IPS-15b (cell line): ENCODE measurements at regions not wholly inside any gene's neighbourhood (a gene's known extent, or its start where the extent isn't known, plus 50 kb on each side); places are given as distances from the start of the nearest gene placed in this dataset.

Source experiments
- H3K27me3 ChIP-seq: one replicate; pipeline ENCODE4 v1.6.1; 2013; ENCODE audit warnings: low read length; ENCODE audit not compliant: control insufficient read depth, insufficient read depth
- H3K36me3 ChIP-seq: one replicate; pipeline ENCODE4 v1.6.1; 2013; ENCODE audit warnings: low read length; ENCODE audit not compliant: control insufficient read depth, insufficient read depth
- H3K4me1 ChIP-seq: one replicate; pipeline ENCODE4 v1.6.1; 2013; ENCODE audit warnings: mild to moderate bottlenecking, low read length; ENCODE audit not compliant: control insufficient read depth, insufficient read depth
- H3K4me3 ChIP-seq: one replicate; pipeline ENCODE4 v1.5.1; 2013; ENCODE audit warnings: low read depth, low read length
- H3K9ac ChIP-seq: one replicate; pipeline ENCODE4 v1.6.1; 2013; ENCODE audit warnings: low read depth, mild to moderate bottlenecking, low read length
- H3K9me3 ChIP-seq: one replicate; pipeline ENCODE4 v1.6.1; 2013; ENCODE audit warnings: mild to moderate bottlenecking, low read length; ENCODE audit not compliant: control insufficient read depth, insufficient read depth

DNA sequence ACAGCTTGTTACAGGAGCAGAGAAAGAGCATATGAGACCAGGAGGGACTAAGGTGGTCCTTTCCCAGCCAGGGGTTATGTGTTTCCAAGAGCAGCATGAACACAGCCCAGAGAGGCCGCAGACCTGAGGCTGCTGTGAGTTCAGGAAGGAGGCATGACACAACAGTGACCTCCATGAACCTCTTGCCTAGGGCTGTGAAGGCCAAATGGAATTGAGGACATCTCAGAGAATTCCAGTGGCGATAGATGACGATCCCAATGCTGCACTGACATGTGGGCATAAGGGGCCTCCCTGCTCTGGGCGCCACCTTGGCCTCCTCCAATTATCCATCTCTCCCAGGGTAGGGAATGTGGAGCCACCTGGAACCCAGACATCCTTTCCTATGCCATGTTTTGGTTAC is 79.9 kb upstream of the FUCA2 start:
- Histone ChIP-seq H3K9ac (no peak overlapping the region), H3K36me3 (no peaks in the 10 kb centered on the region), H3K9me3 (no peaks in the 10 kb centered on the region), H3K4me3 (no peak overlapping the region), H3K27me3 (no peaks in the 10 kb centered on the region), H3K4me1 (no peaks in the 10 kb centered on the region)

DNA sequence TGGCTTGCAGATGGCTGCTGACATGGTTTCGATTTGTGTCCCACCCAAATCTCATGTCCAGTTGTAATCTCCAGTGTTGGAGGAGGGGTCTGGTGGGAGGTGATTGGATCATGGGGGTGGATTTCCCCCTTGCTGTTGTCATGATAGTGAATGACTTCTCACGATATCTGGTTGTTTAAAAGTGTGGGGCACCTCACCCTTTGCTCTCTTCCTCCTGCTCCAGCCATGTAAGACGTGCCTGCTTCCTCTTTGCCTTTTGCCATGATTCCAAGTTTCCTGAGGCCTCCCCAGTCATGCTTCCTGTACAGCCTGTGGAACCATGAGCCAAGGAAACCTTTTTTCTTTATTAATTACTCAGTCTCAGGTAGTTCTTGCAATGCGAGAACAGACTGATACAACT is 77.6 kb upstream of the FUCA2 start:
- no peaks in the 10 kb centered on the region for H3K4me1 ChIP-seq
- no peak overlapping the region for H3K9ac ChIP-seq
- H3K27me3 ChIP-seq, result no peaks in the 10 kb centered on the region
- no peak overlapping the region for H3K4me3 ChIP-seq
- H3K9me3 ChIP-seq, result no peaks in the 10 kb centered on the region
- H3K36me3 ChIP-seq, result no peaks in the 10 kb centered on the region

DNA sequence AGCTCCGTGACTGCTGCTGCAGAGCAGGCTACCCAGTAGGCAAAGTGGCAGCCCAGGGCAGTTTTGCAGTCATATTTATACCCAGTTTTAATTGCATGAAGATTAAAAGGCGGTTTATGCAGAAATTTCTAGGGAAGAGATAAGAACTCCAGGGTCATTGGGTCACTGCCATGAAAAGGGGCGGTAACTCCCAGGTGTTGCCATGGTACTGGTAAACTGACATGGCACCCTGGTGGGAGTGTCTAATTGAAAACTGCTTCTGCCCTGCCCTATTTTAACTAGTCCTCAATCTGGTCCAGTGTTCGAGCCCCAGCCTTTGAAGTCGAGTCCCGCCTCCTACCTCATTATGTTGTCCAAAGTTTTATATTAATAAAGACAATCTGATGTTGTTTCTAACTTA is 75.0 kb upstream of the FUCA2 start:
- no peaks in the 10 kb centered on the region for H3K9me3 ChIP-seq
- H3K4me1 ChIP-seq, result no peaks in the 10 kb centered on the region
- no peaks in the 10 kb centered on the region for H3K27me3 ChIP-seq
- H3K36me3 ChIP-seq, result no peaks in the 10 kb centered on the region
- H3K4me3 ChIP-seq, result no peak overlapping the region
- H3K9ac ChIP-seq, result no peak overlapping the region

- H3K27me3 ChIP-seq, result no peaks in the 10 kb centered on the region
- no peaks in the 10 kb centered on the region for H3K9me3 ChIP-seq
- no peak overlapping the region for H3K4me3 ChIP-seq
- H3K9ac ChIP-seq, result no peak overlapping the region
- no peaks in the 10 kb centered on the region for H3K36me3 ChIP-seq
- no peaks in the 10 kb centered on the region for H3K4me1 ChIP-seq
Observed at GRCh38 chr6:143585716-143586115, 74.2 kb upstream of the FUCA2 start.

GRCh38 chr6:143585241-143585640 is 73.7 kb upstream of the FUCA2 start:
- Histone ChIP-seq H3K36me3 (no peaks in the 10 kb centered on the region), H3K9ac (no peak overlapping the region), H3K9me3 (no peaks in the 10 kb centered on the region), H3K4me3 (no peak overlapping the region), H3K4me1 (no peaks in the 10 kb centered on the region), H3K27me3 (no peaks in the 10 kb centered on the region)

DNA sequence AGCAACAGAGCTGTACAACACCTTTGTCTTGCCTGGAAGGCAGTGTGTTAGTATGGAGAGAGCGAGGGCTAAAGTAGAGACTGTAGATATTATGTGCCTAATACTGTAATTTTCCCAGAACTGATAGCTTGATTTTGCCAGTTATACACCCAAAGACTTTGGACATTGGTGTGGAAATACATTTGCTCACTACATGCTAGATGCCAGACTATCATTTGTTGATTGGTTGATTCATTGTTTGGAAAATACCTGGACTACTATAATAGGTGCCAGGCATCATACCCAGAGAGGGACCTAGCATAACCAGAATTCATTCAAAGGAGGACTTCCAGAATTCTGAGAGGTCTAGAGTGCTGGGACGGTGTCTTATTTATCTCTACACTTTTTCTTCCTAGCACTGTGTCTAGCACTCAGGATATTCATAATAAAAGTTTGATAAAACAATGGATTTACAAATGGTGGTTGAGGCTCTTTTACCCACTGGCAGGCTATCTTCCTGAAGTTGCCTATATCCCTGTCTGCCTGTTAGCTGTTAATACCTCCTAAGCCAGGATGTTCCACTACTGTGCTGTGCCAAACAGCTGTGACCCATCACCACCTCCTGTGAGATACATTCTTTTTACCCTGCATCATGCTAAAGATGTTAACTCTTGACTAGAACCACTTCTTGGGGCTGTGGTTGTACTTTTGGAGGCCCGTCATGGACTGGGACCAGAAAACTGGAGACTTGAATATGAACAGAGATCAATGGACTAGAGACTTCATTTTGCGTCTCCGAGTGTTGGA is 72.2 kb upstream of the FUCA2 start:
- Histone ChIP-seq H3K36me3 (no peaks in the 10 kb centered on the region), H3K9ac (no peak overlapping the region), H3K4me1 (no peaks in the 10 kb centered on the region), H3K27me3 (no peaks in the 10 kb centered on the region), H3K4me3 (no peak overlapping the region), H3K9me3 (no peaks in the 10 kb centered on the region)

DNA sequence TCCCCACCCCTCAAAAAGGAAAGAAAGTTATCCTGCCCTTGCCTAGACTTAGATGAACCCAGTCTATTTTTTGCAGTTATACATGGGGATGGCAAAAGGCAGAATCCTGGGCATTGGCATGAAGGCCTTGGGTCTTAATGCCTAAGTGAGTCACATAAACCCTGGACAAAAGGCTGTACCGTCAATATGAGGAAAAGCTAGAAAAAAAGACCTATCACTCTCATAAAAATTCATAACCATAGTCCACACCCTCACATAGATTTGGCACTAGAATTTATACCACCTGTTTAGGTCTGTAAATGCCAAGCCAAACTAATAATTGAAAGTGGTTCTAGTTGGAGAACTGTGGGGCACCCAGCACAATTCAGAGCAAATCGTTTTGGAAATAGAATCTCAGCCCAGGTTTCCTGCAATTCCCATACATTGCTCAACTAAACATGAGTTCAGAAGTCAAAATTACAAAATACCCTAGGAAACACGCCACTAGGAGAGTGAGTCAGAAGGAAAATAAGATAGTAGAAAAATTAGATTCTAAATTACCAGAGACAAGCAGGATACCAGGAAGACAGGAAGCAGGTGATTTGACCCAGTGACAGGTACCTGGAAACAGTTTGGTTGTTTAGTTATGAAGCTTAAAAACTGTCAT is 70.4 kb upstream of the FUCA2 start:
- Histone ChIP-seq H3K27me3 (no peaks in the 10 kb centered on the region), H3K9ac (no peak overlapping the region), H3K4me3 (no peak overlapping the region), H3K9me3 (no peaks in the 10 kb centered on the region), H3K4me1 (no peaks in the 10 kb centered on the region), H3K36me3 (no peaks in the 10 kb centered on the region)

GRCh38 chr6:143579703-143580102 is 68.2 kb upstream of the FUCA2 start:
- no peaks in the 10 kb centered on the region for H3K36me3 ChIP-seq
- no peaks in the 10 kb centered on the region for H3K27me3 ChIP-seq
- no peak overlapping the region for H3K9ac ChIP-seq
- H3K9me3 ChIP-seq, result no peaks in the 10 kb centered on the region
- H3K4me3 ChIP-seq, result no peak overlapping the region
- H3K4me1 ChIP-seq, result peaks cover 5% of the 10 kb centered on the region

- no peak overlapping the region for H3K4me3 ChIP-seq
- peaks cover 5% of the 10 kb centered on the region for H3K4me1 ChIP-seq
- no peaks in the 10 kb centered on the region for H3K36me3 ChIP-seq
Observed at GRCh38 chr6:143578054-143578453, 66.5 kb upstream of the FUCA2 start.

GRCh38 chr6:143575901-143576426 is 64.4 kb upstream of the FUCA2 start:
- H3K4me1 ChIP-seq, result peaks cover 5% of the 10 kb centered on the region
- no peak overlapping the region for H3K4me3 ChIP-seq
- no peaks in the 10 kb centered on the region for H3K36me3 ChIP-seq
- H3K9me3 ChIP-seq, result no peaks in the 10 kb centered on the region
- H3K9ac ChIP-seq, result no peak overlapping the region
- no peaks in the 10 kb centered on the region for H3K27me3 ChIP-seq

More at GRCh38 chr6:143578054-143578453, 66.5 kb upstream of the FUCA2 start:
- Histone ChIP-seq H3K27me3 (no peaks in the 10 kb centered on the region), H3K9me3 (no peaks in the 10 kb centered on the region), H3K9ac (no peak overlapping the region)

- Histone ChIP-seq H3K4me1 (peaks cover 5% of the 10 kb centered on the region), H3K4me3 (no peak overlapping the region), H3K9me3 (no peaks in the 10 kb centered on the region), H3K27me3 (no peaks in the 10 kb centered on the region), H3K36me3 (no peaks in the 10 kb centered on the region), H3K9ac (no peak overlapping the region)
Observed at GRCh38 chr6:143575440-143575839, 63.9 kb upstream of the FUCA2 start.
